Activated CD4-positive, alpha-beta T cell treated with anti-CD3 and anti-CD28 coated beads, Interleukin-2, Interleukin-4, amounts not matched to agents 100 ng/mL and 50 ng/mL, durations not matched to agents 16 hours and 8 hours (primary cell): ENCODE measurements at regions not wholly inside any gene's neighbourhood (a gene's known extent, or its start where the extent isn't known, plus 50 kb on each side); places are given as distances from the start of the nearest gene placed in this dataset.

Experiments used
- DNase-seq: peaks from one replicate; pipeline ENCODE4 v3.0.0-alpha.2; 2020; ENCODE audit warnings: low spot score

DNA sequence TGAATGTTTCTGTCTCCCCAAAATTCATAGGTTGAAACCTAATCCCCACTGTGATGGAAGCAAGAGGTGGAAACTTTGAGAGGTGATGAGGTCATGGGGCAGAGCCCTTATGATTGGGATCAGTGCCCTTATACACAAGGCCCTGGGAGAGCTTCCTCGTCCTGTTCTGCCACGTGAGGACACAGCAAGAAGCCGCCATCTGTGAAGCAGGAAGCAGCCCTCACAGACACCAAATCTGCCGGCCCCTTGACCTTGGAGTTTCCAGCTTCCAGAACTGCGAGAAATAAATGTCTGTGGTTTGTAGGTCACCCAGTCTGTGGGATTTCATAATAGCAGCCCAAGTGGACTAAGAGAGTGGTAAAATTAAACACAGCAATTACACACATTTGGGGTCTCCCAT, 737.4 kb downstream of the UQCRFS1 start:
- no peak for DNase-seq

DNA sequence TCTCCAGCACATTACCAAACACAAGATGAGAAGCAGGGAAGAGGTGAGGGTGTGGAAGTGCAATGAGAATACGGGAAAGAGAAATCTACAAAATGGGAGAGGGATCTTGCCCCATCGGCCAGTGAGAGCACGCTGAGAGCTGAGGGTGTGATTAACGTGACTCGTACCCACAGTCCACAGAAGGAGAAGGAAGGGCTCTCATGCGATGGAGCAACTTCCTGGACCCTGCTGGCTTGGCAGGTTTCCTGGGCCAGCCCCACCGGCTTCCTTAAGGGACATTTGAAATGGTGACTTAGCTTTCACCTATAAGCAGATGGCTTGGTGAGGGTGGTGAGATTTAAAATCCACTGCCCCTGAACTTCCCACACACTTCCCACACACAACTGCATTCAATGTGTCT, 740.1 kb downstream of the UQCRFS1 start:
- no peak for DNase-seq

DNA sequence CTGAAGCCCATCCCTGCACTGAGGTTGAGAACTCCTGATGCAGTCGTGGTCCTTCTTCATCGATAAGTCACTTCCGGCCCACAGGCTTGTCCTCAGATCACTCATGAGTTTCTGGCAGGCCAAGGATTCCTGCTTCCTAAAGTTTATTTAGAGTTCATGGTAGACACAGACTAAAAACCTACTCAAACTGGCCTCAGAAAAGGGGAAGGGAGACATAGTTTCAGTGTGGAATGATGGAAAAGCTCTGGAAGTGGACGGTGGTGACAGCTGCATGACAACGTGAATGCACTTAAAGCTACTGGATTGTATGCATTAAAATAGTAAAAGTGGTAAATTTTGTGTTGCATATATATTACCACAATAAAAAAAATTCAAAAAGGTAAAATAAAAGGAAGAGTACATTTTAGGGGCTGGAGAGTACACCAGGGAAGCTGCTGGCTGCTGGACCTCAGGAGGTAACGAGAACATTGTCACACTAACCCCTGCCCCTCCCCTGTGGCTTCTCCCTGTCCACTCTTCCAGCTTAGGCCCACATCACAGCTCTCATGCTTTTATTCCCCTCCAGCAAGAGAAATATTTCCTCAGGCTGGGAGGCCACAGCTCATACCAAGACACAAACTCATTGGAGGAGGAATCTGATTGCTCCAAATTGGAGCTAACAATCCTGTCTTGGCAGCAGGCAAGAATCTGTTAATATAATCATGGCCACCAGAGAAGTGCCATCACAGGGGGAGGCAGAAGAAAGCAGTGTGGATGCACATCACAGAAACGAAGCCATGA, 741.0 kb downstream of the UQCRFS1 start:
- no peak for DNase-seq

DNA sequence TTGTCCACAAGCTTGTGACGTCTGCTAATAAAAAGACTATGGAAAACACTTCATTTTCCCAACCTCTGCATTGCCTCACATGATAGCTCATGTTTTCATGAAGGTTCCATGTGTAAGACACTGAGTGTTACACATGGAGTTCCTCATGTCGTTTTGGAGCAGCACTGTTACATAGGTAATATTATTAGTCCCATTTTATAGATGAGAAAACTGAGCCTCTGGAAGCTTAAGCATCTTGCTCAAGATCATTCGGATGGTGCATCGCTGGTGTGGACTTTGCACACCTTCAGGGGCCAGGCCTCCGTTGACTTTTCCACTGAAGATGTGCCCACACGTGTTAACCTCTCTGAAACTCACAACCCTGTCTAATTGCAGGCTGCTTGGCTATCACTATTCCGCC, 743.4 kb downstream of the UQCRFS1 start:
- DNase-seq, result no peak

DNA sequence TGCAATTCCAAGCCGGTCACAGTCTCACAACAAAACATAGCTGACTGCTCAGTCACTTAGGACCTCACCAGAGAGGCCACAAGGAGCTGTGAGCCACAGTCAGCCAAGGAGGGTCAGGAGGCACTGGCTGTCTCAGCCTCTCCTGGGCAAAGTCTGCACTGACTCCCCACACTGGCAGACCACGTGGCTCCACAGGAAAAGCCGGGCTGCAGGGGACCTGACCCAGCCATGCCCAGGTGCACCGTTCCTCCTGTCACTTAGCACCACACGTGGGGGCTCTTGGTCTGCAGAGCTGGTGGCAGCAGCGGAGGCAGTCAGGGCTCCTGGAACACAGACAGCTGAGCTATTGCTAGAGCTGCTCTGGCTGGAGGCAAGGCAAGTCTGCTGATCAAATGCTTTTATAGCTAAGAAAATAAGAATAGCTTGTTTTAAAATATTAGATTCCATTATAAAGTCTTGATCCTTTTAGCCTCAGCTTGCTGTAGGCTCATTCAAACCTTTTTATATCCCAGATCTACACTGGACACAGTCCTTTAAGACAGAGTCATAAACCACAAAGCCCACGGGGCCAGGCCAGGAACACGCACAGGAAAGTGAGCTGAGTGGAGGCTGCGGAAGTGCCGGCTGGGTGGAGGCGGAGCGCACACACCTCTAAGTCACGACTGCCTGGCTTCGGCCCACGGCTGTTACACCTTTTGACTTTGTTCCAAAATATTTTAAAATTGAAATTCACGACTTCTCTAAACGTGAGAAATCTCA, 744.1 kb downstream of the UQCRFS1 start:
- DNase-seq, result no peak

DNA sequence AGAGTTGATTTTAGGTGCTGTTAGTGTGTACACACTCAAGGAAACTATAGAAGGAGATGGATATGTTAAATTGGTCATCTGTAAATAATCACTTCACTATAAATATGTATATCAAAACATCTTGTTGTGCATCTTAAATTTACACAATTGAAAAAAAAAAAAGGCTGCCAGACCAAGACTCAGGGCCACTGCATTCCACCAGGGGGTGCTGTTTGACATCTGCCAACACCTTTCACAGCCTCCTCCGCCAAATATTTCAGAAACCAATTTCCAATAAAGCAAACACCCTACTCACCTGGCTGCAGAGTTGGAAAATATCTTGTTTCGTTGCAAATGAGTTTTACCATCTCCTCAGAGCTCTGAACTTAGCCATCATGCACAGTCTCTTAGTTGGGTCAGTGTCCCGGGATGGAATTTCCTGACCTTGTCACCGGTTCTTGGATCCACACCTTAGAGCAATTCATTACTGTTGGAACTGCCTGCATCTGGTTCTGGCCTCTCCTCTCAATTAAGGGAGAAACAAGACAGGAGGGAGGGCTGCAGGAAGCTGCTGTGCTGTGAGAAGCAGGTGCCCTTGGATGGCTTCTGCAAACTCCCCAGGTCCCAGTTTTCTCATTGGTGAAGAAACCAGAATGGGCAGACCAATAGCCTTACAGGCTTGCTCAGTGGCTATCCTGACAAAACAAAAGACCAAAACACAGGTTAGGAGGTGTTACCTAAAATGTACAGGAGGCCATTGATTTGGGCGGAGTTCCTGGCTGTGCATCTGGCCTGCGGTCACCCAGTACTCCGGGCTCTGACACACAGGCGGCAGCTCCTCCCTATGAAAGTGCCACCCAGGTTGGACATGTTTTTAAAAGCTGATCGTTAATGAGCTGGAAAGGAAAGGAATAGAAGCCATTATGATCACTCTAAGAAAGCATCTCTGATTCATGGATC, 746.6 kb downstream of the UQCRFS1 start:
- peak; percentile 49 for DNase-seq

DNA sequence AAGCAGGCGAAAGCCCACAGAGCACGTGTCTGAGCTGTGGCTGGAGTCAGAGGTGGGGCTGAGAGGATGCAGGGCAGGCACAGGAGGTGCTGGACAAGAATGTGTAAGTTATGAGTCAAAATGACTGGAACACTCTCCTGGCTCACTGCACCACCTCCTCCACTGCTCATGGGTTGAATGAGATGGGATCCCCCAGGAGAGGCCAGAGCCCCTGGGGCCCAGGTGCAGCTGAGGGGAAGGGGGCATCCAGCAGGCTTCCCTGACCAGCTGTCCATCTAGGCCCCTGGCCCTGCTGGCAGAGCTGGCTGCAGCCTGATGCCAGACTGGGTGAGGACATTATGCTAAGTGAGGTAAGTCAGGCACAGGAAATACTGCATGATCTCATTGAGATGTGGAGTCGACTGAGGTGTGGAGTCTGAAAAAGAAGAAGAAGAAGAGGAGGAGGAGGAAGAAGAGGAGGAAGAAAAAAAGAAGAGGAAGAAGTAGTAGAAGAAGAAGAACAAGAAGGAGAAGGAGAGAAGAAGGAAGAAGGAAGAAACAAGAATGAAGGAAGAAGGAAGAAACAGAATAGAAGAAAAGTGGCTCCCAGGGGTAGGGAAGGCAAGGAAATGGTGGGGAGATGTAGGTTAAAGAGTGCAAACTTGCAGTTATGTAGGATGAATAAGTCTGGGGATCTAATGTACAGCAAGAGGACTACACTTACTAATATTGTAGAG, 747.4 kb downstream of the UQCRFS1 start:
- no peak for DNase-seq

DNA sequence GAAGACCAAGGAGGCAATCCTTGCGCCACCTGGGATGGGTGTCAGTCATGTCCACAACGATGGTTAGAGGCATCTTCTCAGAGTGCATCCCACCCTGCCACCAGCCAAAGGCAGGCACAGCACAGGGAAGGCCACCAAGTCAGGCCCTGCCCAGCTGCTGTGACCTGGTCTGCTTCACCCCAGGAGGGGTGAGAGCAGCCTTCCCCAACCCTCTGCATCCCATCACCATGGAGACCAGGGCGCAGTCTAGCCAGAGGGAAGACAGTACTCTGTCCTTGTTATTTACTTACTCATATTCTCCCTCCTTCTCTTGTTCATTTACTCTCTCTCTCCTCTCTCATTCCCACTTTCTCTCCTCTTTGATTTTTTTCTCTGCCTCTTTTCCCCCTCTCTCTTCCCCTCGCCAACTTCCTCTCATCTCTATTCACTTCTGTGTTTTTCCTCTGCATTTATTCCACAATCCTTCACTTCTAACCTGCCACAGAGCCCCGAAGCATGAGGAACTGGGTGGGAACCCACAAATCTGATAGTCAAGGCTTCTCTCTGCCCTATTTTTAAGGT, 749.4 kb downstream of the UQCRFS1 start:
- no peak for DNase-seq

DNA sequence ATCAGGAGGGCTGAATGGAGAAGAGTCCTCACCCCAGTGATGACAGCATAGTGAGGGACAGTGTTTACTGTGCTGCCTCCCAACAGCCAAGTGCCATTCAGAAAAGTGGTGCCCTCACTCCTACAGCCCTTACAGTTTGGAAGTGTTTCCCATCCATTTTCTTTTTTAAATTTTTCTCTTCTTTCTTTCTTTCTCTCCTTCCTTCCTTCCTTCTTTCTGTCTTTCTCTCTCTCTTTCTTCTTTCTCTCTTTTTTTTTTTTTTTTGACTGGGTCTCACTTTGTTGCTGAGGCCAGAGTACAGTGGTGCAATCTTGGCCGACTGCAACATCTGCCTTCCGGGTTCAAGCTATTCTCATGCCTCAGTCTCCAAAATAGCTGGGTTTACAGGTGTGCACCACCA, 755.3 kb downstream of the UQCRFS1 start:
- DNase-seq, result no peak

DNA sequence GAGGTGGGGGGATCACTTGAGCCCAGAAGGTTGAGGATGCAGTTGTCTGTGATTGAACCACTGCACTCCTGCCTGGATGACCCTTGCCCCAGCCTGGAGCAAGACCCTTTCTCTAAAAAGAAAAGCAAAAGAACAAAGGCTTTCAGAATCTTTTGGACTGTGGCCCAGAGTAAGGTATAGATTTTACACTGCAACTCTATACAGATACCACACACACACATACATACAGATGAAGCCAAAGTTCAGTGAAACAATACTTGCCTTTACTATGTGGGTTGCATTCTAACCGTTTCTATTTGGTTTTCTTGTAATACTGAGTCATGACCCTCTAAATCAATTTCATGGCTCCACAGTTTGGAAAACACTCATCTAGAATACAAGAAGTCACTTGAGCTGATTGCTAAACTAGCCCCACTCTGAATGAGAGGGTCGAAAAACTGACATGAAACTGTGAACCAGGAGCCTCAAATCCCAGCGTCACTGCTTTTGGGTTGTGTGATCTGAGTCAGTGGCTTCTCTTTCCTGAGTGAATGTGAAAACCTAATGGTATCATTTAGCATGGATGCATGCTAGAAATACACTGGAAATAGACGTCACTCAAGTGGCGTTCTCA, 756.1 kb downstream of the UQCRFS1 start:
- DNase-seq, result no peak

DNA sequence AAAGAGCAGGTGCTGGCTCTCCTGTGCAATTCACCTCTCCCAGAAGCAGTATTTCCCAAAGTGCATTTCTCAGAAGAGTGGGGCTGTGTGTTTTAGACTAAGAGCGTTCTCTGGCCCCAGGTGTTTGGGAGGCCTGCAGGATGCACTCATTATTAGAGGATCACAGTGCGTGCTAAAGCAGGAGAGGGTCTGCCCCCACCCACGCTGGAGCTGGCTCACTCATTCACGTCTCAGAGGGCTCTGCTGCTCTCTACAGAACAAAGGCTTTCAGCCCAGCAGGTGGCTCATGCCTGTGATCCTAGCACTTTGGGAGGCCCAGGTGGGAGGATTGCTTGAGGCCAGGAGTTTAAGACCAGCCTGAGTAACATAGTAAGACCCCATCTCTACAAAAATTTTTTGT, 756.7 kb downstream of the UQCRFS1 start:
- DNase-seq, result no peak

DNA sequence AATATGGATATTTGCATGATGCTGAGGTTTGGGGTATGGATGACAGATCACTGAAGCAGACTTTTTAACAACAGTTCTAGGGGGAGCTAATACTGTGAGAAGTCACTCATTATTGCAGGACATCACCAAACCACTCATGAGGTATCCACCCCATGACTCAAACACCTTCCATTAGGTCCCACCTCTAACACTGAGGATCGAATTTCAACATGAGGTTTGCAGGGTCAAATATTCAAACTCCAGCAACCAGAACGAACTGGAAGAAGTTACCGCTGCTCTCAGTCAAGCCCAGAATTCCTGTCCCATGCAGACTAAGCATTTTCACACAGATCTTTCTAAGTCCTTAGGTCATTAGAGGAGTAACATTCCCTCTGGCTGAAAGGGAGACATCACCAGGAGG, 758.9 kb downstream of the UQCRFS1 start:
- no peak for DNase-seq

DNA sequence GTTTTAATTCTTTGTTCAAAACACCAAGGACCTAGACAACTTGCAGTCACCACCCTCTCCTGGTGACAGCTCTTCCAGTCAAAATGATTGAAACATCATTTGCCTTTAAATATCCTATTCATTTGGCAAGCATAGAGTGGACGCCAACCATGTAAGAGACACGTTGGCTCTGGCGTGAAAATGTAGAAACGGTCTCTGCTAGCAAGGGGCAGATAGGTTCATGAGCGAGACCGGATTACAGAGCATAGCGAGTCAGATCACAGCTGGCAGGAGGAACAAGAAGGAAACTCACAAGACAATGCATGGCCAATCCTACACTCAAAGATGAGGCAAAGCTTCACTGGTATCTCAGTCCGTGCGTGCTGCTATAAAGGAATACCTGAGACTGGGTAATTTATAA, 759.5 kb downstream of the UQCRFS1 start:
- no peak for DNase-seq

DNA sequence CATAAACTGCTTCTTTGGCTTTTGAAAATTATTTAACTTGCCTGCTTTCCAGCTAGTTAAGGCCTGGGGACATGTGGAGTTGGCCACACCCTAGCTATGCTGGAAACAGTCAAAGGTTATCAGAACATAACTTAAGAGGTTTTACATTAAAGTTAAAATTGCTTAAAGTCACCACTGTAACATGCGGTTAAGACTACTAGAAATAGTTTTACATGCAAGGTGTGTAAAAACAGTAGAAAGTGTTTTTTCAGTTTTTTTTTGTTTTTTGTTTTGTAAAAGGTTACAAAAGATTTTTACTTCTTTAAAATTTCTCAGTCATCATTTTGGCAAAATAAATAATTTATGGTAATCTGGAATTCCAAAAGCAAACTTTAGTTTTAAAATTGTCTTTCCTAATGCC, 763.1 kb downstream of the UQCRFS1 start:
- no peak for DNase-seq

DNA sequence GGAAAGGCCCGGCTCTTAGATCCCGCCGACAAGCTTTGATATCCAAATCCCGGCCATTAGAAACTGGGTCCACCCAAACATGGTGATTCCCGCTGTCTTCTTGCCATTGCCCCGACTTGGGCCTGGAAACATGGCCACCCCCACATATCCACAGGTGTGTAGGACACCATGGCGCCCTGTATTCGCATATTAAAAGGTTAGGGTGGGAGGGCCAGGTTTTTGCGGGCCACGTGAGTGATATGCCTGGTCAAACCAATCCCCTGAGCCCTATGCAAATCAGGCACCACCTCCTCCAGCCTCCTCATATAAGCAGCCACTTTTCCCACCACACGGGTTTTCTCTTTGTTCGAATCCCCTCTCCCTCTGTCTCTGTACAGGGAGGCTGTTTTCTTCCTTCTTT, 766.4 kb downstream of the UQCRFS1 start:
- no peak for DNase-seq

DNA sequence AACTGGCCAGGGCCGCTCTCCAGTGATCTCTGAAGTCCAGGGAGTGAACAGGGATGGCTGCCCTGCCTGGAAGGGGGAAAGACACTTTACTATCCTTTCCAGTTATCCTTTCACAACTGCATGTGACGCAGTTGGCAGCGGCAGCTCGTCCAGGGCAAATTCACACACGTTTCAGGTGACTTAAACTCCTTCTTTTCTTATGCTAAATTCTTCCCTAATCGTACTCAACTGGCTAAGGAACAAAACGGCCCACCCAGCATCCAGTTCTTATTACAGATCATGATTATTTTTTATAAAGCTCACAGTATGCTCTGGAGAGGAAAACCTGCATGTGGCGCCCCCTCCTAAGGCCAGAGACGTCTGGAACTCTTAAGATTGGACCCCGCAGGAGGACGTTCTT, 767.1 kb downstream of the UQCRFS1 start:
- no peak for DNase-seq

DNA sequence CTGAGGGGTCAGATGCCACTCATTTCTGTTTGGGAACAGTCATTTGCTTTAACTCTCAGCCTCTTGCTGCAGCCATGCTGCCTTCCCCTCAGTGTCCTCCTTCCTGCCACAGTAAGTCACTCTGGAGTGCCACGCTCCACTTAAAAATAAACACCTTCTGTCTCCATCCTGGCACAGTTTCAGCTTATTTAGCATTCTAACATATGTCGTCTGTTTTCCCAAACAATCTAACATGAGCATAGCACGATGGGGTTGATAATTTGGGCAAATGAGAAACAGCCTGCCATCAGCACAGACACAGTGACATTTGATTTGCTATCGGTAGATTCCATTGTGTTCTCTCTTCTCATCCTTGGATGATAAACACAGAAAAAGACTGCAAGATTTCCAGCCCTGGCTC, 768.6 kb downstream of the UQCRFS1 start:
- DNase-seq, result no peak

DNA sequence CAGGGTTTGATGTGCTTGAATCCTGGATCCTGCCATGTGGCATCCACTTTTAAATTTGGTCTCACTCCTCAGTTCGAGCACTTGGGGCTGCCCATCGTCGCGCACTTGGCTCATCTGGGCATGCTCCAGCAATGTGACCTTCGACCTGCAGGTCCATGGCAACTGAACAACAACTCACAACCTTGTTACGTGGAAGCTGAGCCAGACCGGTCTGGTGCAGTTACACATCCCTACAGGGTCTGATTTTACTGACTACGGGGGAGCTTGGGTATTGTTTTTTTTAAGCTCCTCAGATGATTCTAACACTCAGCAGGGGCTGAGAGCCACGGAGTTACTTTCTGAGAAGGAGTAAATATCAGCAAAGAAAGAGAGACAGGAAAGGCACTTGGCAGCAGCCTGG, 769.6 kb downstream of the UQCRFS1 start:
- no peak for DNase-seq

DNA sequence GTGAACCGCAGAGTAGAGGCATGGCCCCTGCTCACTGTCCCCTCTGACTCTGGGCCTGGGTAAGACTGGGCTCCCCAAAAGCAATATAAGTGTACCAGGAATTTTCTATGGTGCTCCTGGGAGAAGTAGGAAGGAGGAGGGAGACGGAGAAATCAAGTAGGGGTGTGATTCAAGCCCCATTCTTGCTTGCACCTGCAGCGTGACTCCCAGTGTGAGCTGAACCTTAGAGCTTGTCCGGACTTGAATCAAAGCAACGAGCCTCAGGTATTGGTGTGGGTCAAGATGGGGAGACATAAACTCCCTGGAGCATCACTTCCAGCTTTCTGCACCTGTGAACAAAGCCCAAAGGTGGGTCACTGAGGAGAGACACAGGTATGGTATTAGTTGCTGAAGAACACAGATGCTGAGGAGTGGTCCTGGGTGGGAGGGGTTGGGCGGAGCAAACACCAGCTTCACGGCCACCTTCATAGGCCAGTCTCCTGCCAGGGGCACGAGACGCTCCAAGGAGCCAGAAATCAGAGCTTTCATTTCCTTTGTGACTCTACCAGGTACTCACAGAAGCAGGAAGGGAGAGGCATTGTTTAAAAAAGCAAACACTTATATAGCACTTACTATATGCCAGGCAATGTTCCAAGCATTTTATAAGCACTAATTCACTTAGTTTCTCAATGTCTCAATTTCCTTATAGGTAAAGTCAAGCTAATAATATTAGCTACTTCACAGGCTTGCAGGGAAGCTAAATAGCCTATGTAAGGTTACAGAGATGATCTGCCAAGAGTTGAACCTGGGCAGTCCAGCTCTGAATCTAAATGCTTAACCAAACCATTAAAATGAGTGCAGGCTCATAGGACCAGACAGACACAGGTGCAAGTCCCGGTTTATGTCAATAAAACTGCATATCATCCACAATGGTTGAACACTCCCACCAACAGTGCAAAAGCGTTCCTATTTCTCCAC, 775.3 kb downstream of the UQCRFS1 start:
- DNase-seq, result no peak

DNA sequence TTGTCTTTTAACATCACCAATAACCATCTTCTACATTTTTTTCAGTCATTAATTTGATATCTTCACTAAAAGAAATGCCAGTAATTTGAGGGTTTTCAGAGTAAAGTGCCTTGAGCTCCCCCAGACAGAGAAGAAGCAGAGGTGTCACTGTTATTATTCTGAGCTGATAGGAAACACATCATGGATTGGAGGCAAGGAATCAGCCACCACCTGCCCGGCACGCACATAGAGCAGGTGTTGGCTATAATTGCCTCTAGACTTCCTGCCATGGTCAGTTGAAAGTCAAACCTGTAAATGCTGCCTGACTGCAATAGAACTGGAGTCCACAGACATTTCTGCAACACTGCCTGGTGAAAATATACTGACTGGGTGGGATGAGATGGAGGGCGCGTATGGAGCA, 776.6 kb downstream of the UQCRFS1 start:
- DNase-seq, result no peak
